ENCODE measurements at regions not wholly inside any gene's neighbourhood (a gene's known extent, or its start where the extent isn't known, plus 50 kb on each side); places are given as distances from the start of the nearest gene placed in this dataset.

- H3K56ac ChIP-seq (replicated peaks; ENCODE audit: insufficient read length, low read depth, low read length): no peak overlapping the region
- no peak overlapping the region for H3K4me2 ChIP-seq (ENCODE audit: insufficient read depth in 1 of 2, low read depth in 2 of 2, low read length in 2 of 2)
- H2BK120ac ChIP-seq (replicated peaks; ENCODE audit: low read depth, low read length): no peak overlapping the region
- H4K91ac ChIP-seq (replicated peaks; ENCODE audit: insufficient read length, low read length): no peak overlapping the region
- 95% methylated on average over 11 of the region's 11 CpGs; no CpG with 5 or more reads in 1 of the 2 experiments for WGBS, 2 experiments (ENCODE audit: extremely low coverage in 1 of 2, insufficient coverage in 1 of 2, insufficient read length in 1 of 2, insufficient replicate concordance in 2 of 2, low coverage in 1 of 2, low lambda C conversion rate in 2 of 2, missing lambda C conversion rate in 1 of 2)
- FAIRE-seq: no peak
- POLR2A ChIA-PET (ENCODE audit: partially characterized antibody): no interaction called here
- no peak overlapping the region for H3K9ac ChIP-seq (replicated peaks in 1 of 4; ENCODE audit: extremely low read depth in 1 of 4, low read depth in 3 of 4, low read length in 3 of 4)
- H3K36me3 ChIP-seq (ENCODE audit: control insufficient read depth in 2 of 4, insufficient read depth in 4 of 4, low read length in 3 of 4): no peaks in the 10 kb centered on the region
- no peak overlapping the region; the same call in 1 of the 2 replicates for H2AFZ ChIP-seq (ENCODE audit: low read length)
- peaks cover 0 to 2% (median 1%) of the 10 kb centered on the region in 4 experiments; a peak in 2 of 7 replicates for H3K4me1 ChIP-seq (replicated peaks in 1 of 4; ENCODE audit: control insufficient read depth in 3 of 4, insufficient read depth in 4 of 4, low read length in 3 of 4)
- no peak overlapping the region for H2BK12ac ChIP-seq (ENCODE audit: low read depth, low read length)
- H3K27ac ChIP-seq (ENCODE audit: low read depth, low read length): no peak overlapping the region
- H3K27me3 ChIP-seq (replicated peaks in 1 of 4; ENCODE audit: control insufficient read depth in 3 of 4, extremely low read depth in 1 of 4, insufficient read depth in 3 of 4, low read length in 3 of 4): no peaks in the 10 kb centered on the region
- TF ChIP-seq SIN3A (conservative IDR thresholded peaks at IDR 0.05 in 1 of 2, IDR thresholded peaks at IDR 0.05 in 1 of 2; ENCODE audit: low read depth in 1 of 2, low read length in 2 of 2) (no peak), SP1 (IDR thresholded peaks at IDR 0.05; ENCODE audit: low read depth, low read length) (no peak), HDAC6 (IDR thresholded peaks at IDR 0.05; ENCODE audit: low read depth, low read length) (no peak), RBBP5 (IDR thresholded peaks at IDR 0.05; ENCODE audit: borderline replicate concordance, low read depth, low read length) (no peak), FOSL1 (IDR thresholded peaks at IDR 0.05; ENCODE audit: insufficient read depth, low read depth, low read length) (no peak), RAD21 (IDR thresholded peaks at IDR 0.05 in 1 of 2, conservative IDR thresholded peaks at IDR 0.05 in 1 of 2; ENCODE audit: low read depth in 2 of 2, low read length in 2 of 2) (no peak), EGR1 (IDR thresholded peaks at IDR 0.05; ENCODE audit: borderline replicate concordance, low read depth, low read length) (no peak), BACH1 (IDR thresholded peaks at IDR 0.05; ENCODE audit: low read length) (no peak), EP300 (IDR thresholded peaks at IDR 0.05; ENCODE audit: borderline replicate concordance in 1 of 2, low read depth in 2 of 2, low read length in 2 of 2) (no peak), SIX5 (IDR thresholded peaks at IDR 0.05; ENCODE audit: low read depth, low read length) (no peak), KDM5A (IDR thresholded peaks at IDR 0.05; ENCODE audit: low read length) (no peak), MAFK (IDR thresholded peaks at IDR 0.05; ENCODE audit: low read depth, low read length) (no peak)
- no peaks in the 10 kb centered on the region for H3K79me1 ChIP-seq (ENCODE audit: low read depth, low read length)
- H2BK20ac ChIP-seq (ENCODE audit: low read length): no peak overlapping the region
- no peak overlapping the region for H3K23ac ChIP-seq (ENCODE audit: insufficient read length)
- H2AK5ac ChIP-seq (ENCODE audit: low read depth, low read length): no peak overlapping the region
- H3K4ac ChIP-seq (replicated peaks; ENCODE audit: insufficient read length, low read depth, low read length): no peak overlapping the region
- no peak overlapping the region for H4K8ac ChIP-seq (ENCODE audit: extremely low read depth, insufficient read depth, low read length)
- H4K20me1 ChIP-seq (replicated peaks in 1 of 2; ENCODE audit: control insufficient read depth in 1 of 2, insufficient read depth in 2 of 2, low read length in 2 of 2): no peaks in the 10 kb centered on the region
- H3K9me3 ChIP-seq (ENCODE audit: insufficient read depth in 2 of 2, low read depth in 1 of 2, low read length in 1 of 2): 0 out of 4 replicates have a peak, but pooled peaks cover 0 to 3% of the 10 kb centered on the region in 2 experiments
- no peak for DNase-seq (ENCODE audit: low read depth in 1 of 2, low spot score in 2 of 2)
- H2BK5ac ChIP-seq (ENCODE audit: low read depth, low read length): no peak overlapping the region
- H3K79me2 ChIP-seq (ENCODE audit: control insufficient read depth in 1 of 2, insufficient read depth in 2 of 2, low read length in 2 of 2): no peaks in the 10 kb centered on the region
- no peak overlapping the region for H3K14ac ChIP-seq (ENCODE audit: insufficient read length)
- H3K18ac ChIP-seq (ENCODE audit: extremely low read depth, low read length): no peak overlapping the region
- no peaks in the 10 kb centered on the region for H3K23me2 ChIP-seq (ENCODE audit: low read depth, low read length)
- CTCF ChIA-PET (ENCODE audit: partially characterized antibody): no interaction called here
- H2BK15ac ChIP-seq (ENCODE audit: low read length): no peak overlapping the region
- no peak overlapping the region for H3K4me3 ChIP-seq (ENCODE audit: extremely low read depth in 1 of 4, insufficient read depth in 2 of 4, low read depth in 3 of 4, low read length in 4 of 4)
- H4K5ac ChIP-seq (ENCODE audit: insufficient read length, low read depth, low read length): no peak overlapping the region
These were observed 292.9 kb upstream of the TMEFF2 start for GRCh38 chr2:192487636-192488035.
